GM21576 (cell line): ENCODE measurements at regions not wholly inside any gene's neighbourhood (a gene's known extent, or its start where the extent isn't known, plus 50 kb on each side); places are given as distances from the start of the nearest gene placed in this dataset.

Experiments
- ATAC-seq: cut with Tn5 transposase; IDR thresholded peaks from one replicate; pipeline ENCODE4 v1.9.1; 2021; ENCODE audit warnings: mild to moderate bottlenecking, moderate library complexity; ENCODE audit not compliant: unreplicated experiment

- no peak for ATAC-seq
Measured at GRCh38 chr22:46064966-46065666, 85.2 kb upstream of the PPARA start.

DNA sequence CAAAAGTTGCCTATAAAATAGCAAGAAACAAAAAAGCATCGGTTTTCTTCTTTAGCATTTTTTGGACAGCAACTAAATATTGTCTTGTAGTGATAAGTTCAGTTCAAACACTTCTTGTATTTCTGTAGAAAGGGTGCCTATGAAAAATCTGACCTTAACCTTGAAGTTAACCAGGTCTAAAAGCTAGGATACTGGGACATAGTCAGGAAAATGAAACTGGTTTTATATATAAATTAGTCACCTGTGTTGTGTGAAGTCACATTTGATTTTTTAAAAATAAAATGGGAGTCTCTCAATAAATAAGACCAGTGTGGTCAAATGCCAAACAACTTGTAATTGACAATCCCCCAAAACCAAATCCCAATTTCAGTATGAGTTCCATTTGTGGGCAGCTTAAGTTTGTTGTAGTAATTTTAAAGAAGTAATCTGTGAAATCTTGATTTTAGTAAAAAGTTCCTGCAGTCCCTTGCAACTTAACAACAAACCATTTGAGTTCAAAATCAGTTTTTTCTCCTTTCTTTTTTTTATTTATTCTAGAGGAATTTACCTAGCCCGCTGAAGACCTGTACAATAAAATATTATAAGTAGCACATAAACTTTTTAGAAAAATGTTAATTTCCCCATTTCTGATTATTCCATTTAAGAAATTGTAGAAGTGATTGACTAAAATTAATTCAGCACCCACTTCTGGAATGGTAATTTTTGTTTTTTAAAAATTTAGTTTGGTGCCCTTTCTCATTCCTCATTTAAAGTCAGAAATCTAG, 84.5 kb upstream of the PPARA start:
- ATAC-seq: no peak

- no peak for ATAC-seq
Measured at GRCh38 chr22:46066691-46067090, 83.6 kb upstream of the PPARA start.

DNA sequence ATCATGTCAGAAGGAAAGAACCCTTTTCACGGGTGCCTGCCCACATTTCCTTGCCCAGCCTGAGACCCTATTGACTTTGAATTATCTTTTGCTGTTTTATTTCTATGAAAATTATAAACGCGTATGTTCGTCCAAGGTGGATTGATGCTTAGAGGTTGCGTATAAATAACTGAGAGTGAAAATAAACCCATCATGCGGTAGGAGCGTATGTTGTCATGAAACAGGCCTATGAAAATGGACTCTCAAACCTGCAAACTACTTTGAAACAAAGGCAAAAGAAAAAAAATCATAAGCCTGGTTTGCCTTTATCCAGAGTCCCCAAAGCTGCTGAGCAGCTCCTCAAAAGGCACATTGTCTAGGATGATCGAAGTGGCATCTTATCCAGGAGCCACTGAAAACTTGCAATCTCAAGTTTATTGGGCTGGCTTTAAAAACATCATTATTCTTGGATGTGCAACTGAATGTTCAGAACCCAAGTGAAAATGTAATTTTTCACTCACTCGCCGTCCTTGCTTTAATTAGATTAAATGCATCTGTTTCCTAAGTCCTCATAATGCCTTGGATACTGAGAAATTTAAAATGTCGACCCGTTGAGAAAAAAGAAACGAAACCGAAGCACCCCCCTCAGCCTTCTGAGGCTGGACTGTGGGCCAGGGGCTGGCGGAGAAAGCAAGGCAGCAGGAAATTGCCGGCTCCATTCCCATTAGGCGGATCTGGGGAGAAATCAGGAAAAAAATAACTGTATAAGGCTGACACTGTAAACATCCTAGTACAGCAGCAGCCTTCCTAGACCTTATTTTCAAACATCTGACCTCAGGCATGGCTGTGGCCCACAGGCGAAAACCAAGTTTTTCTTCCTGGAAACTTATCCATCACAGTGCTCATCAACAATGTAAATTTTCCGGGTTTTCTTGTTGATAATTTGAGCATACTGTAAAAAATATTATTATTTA, 82.9 kb upstream of the PPARA start:
- ATAC-seq: no peak

- ATAC-seq: no peak
Measured at GRCh38 chr22:46068181-46068592, 82.1 kb upstream of the PPARA start.

GRCh38 chr22:46068593-46069491, 81.5 kb upstream of the PPARA start:
- ATAC-seq: no peak

DNA sequence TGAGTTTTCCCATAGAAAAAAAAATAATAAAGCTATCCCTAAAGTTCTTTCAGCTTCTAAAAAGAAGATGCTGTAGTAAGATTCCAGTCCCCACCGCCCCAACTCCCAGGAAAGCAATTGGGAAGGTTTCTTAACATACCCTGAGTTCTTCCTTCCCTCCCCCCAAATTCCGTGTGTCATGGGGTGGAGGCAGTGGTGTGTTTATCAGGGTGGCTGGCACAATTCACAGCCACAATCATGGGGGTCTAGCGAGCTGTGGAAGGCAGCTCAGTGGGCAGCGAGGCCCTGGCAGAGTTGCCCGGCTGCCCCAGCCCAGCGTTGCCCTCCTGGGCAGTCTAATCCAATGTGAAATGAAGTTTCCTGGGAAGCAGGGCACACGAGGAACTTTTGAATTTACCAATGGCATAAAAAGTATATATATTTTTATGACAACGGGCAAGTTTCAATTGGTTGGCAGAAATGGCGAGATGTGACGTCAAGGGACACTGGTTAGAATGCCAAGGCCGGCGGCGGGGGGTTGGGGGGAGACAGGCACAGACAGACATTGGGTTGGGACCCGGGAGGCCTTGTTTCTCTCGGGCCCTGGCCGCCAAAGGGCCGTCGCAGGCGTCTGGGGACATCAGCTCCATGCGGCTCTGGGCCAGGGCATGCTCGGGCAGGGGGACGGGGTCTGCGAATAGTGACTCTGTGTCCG, 80.7 kb upstream of the PPARA start:
- no peak for ATAC-seq

DNA sequence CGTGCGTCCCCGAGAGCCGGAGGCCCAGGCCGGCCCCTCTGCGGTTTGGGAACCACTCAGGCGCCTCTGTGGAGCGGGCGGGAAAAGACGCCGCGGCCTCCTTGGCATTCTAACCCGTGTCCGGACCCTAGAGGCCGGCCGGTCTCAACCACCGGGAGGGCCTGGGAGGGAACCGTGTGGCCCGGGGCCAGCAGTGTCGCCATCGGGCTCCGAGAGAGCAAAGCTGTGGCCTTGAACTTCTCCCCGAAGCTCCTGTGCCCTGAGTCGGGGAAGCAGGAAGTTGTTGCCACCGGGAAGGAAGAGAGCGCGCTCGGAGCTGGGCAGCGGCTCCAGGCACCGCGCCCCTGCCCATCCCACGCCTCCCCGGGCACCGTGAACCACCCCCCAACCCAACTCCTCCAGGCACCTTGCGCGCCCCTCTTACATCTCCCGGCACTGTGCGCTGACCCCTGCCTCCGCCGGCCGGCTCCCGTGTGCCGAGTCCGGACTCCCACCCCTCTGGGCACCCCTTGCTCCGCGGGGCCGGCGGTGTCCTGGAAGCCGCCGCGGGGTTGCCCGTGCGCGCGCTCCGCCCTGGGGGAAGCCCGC, 80.0 kb upstream of the PPARA start:
- no peak for ATAC-seq

DNA sequence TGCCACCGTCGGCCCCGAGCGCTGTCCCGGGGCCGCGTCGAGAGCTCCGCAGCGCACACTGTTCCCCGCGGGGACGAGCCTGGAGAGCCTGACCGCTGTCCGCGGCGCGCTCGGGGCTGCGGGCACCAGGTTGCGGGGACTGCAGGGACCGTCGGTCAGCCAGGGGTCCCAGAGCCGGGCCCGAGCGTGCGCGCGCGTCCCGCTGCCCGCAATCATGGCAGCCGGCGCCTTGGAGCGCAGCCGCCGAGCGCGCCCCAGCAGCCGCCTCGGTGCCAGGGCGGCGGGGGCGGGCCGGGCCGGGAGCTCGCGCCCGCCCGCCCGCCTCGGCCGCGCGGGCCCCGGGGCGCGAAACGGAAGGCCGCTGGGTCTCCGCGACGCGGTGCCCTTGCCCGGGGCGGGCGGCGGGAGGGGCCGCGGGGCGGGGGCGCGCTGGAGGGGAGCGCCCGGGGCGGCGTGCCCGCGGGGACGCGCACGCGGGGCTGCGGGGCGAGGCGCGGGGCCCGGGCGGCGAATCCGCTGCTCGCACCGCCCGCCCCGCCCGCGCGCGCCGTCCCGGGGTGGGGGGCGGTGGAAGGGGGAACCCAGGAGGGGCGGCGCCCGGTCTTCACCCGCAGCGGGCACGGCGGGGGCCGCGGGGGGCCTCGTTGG, 79.4 kb upstream of the PPARA start:
- ATAC-seq: no peak

- ATAC-seq: no peak
Measured at GRCh38 chr22:46071451-46072109, 78.7 kb upstream of the PPARA start.

DNA sequence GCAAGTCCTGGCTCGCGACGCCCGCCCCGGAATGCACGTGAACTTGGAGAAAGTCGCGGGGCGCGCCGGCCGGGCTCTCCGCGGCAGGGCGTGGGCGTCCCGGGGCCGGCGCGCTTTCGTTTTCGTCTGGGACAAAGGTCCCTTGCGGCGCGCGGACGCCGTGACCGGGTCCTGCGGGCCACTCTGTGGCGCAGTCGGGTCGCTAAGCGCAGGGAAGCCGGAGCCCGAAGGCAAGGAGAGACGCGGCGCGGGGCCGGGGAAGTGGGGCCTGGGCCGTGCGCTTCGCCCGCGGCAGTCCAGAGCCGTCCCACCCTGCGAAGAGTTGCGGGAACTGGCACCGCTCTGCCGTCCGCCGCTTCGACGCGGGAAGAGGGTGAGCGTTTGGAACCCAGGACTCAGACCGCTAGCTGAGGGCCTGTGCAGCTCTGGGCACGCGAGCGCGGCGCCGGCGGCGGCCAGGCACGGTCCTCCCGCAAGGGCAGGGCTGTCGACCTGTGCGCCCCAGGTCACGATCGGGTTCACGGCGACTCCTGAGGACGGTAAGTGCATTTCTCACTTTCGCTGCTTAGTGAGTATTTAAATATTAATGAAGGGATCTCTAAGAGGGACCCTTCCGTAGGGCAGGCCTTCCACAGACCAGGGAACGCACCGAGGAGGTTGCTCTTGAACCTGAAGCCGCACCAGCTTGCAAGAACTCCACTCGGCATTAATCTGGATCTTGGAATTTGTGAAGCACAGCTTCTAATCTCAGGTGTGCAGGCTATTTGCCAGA, 78.0 kb upstream of the PPARA start:
- no peak for ATAC-seq

DNA sequence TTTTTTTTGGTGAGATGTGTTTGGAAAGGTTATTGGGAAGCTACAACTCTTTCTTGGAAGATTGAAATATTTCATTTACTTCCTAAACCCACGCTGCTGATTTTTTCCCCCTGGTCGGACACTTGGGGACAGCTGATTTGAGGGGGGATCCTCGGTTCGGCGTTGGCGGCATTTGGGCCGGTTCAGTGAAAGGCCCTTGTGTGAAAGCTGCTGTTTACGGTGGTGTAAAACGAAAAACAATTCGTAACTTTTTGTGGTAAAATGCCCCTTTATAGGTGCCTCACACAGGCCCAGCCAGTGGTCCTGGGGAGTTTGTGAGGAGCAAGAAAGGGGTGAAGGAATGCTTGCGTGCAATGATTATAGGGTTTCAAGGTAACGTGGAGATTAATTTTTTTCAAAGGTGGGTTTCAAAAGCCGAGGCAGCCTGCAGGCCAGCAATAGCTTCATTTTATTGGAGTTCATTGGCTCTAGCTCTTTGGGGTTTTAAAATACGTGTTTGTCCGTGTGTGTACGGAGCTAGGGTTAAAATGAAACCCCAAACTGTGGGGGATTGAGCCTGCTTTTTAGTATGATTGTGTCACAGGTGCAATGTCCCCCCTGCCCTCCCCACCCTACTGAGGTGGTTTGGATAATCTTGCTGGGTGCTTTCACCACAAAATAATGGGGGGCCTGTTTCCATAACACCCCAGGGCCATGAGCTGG, 77.2 kb upstream of the PPARA start:
- ATAC-seq: no peak

DNA sequence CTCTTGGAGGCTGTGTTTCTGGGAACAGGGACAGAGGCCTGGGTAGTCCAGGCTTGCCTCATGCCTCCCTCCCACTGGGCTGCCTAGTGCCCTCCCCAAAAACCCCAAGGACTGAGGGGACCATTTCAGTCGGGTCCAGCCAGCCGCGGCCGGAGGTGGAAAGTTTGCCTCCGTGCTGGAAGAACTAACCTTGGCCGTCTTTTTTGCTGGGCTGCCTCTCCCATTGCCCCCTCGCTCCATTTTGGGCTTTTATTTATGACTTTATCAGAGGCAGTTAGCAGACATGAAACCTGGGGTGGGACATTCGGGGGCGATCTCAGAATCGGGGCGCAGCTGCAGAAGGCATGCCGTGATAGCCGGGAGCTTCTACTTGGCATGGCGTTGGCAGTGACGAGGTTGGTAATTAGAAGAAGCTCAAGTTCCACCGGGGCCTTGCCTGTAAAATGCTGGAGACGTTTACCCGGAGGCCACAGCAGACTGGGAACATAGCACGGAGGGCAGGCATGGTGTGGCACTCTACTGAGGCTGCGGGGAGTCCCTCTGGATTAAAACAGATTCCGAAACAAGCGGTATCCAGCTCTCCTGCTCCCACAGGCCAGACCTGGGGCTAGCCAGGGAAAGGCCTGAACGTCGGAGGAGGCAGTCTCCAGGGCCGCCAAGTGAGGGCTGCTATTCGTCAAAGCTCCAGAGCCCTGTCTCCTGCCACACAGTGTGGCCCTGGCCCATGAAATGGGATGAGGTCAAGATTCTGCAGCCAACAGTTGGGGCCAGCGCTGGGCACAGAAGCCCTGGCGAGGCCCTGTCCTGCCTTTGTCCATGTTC, 76.4 kb upstream of the PPARA start:
- ATAC-seq: no peak

- ATAC-seq: no peak
Measured at GRCh38 chr22:46074771-46075551, 75.4 kb upstream of the PPARA start.

DNA sequence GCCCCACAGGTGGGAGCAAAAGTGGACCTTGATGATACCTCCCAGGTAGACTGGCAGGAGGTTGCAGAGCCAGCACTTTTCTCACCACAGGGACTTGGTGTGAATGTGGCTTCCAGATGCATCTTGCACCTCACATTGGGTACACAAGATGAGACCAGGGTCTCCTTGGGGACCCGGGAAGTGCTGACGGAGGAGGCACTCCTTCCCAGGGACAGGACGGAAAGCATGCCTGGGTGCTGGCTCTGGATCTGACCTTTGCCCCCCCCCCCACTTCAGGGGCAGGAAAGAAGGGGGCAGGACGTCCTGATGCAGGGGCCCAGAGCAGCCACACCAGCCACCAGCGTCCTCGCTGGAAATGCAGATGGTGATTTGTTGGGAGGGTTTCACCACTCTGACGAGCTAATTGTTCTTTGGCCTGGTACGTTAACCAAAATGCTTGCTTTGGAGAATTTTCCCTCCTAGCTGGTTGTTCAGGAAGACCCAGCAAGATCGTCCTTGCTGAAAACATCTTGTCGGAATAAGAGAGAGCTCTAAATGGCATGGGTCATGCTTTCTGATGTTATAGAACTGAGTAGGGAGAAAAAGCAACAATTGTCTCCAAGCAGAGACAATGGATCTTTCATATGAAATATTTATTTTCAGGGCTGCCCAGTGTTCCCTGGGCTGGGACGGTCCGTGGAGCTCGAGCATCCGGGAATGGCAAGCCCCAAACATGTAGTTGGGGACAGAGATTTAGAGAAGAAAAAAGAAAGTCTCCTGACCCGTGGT, 74.4 kb upstream of the PPARA start:
- ATAC-seq: no peak
